ENCODE measurements at regions not wholly inside any gene's neighbourhood (a gene's known extent, or its start where the extent isn't known, plus 50 kb on each side); places are given as distances from the start of the nearest gene placed in this dataset.

GRCh38 chr4:108352664-108353308 is 184.1 kb upstream of the LEF1 start:
- TF ChIP-seq, protein P1, sequence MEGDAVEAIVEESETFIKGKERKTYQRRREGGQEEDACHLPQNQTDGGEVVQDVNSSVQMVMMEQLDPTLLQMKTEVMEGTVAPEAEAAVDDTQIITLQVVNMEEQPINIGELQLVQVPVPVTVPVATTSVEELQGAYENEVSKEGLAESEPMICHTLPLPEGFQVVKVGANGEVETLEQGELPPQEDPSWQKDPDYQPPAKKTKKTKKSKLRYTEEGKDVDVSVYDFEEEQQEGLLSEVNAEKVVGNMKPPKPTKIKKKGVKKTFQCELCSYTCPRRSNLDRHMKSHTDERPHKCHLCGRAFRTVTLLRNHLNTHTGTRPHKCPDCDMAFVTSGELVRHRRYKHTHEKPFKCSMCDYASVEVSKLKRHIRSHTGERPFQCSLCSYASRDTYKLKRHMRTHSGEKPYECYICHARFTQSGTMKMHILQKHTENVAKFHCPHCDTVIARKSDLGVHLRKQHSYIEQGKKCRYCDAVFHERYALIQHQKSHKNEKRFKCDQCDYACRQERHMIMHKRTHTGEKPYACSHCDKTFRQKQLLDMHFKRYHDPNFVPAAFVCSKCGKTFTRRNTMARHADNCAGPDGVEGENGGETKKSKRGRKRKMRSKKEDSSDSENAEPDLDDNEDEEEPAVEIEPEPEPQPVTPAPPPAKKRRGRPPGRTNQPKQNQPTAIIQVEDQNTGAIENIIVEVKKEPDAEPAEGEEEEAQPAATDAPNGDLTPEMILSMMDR (IDR thresholded peaks at IDR 0.05; ENCODE audit: low read depth, low read length): no peak
- DNase-seq (ENCODE audit: low read depth in 2 of 2): no peak

DNA sequence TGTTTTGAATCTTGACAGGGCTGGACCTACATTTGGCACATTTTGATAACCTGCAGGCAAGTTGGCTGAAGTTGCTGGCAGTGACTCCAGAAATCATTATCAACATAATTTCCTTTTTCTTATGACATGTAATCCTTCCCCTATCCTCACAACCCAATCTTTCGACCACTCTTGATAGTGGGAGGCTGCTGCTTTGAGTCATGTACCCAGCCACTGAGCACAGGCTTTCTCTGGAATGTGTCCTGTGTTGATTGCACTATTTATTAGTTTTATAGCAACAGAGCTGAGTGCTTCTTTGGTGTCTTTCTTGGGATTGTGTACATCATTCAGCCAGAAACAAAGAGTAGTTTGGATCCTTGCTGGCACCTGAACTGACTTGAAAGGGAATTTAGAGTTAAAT is 183.1 kb upstream of the LEF1 start:
- DNase-seq (ENCODE audit: low read depth in 2 of 2): no peak
- TF ChIP-seq, protein P1 (IDR thresholded peaks at IDR 0.05; ENCODE audit: low read depth, low read length): no peak
- H3K4me3 ChIP-seq (replicated peaks in 1 of 2; ENCODE audit: low read depth in 2 of 2, low read length in 2 of 2): no peak overlapping the region

More at GRCh38 chr4:108352664-108353308, 184.1 kb upstream of the LEF1 start:
- H3K4me3 ChIP-seq (replicated peaks in 1 of 2; ENCODE audit: low read depth in 2 of 2, low read length in 2 of 2): no peak overlapping the region

DNA sequence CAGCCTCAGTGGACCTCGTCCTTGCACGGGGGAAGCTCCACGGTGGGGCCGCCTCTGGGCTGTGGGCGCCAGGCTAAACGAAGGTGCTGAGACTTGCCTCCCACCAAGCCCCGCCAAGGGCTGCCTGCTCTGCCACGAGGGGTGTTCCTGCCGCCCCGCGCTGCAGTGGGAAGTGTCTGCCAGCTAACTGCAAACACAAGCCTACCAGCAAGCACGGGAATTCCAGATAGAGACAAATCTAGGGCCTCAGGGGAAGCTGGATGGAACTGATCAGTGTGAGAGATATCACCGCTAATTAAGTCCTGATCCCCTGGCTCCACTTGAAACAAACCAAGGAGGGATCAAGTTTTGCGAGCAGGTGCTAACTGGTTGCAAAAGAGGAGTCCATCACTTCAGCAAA is 181.6 kb upstream of the LEF1 start:
- DNase-seq (ENCODE audit: low read depth in 2 of 2): no peak
- TF ChIP-seq, protein P1 (IDR thresholded peaks at IDR 0.05; ENCODE audit: low read depth, low read length): no peak
- no peak overlapping the region for H3K4me3 ChIP-seq (replicated peaks in 1 of 2; ENCODE audit: low read depth in 2 of 2, low read length in 2 of 2)

GRCh38 chr4:108346818-108347210 is 178.1 kb upstream of the LEF1 start:
- no peak overlapping the region for H3K4me3 ChIP-seq (replicated peaks in 1 of 2; ENCODE audit: low read depth in 2 of 2, low read length in 2 of 2)
- no peak for DNase-seq (ENCODE audit: low read depth in 2 of 2)
- TF ChIP-seq, protein P1 (IDR thresholded peaks at IDR 0.05; ENCODE audit: low read depth, low read length): no peak

- DNase-seq (ENCODE audit: low read depth in 2 of 2): peak in 1 of 2 donors; percentile 15
- TF ChIP-seq, protein P1 (IDR thresholded peaks at IDR 0.05; ENCODE audit: low read depth, low read length): no peak
Observed at GRCh38 chr4:108345862-108346817, 177.4 kb upstream of the LEF1 start.

DNA sequence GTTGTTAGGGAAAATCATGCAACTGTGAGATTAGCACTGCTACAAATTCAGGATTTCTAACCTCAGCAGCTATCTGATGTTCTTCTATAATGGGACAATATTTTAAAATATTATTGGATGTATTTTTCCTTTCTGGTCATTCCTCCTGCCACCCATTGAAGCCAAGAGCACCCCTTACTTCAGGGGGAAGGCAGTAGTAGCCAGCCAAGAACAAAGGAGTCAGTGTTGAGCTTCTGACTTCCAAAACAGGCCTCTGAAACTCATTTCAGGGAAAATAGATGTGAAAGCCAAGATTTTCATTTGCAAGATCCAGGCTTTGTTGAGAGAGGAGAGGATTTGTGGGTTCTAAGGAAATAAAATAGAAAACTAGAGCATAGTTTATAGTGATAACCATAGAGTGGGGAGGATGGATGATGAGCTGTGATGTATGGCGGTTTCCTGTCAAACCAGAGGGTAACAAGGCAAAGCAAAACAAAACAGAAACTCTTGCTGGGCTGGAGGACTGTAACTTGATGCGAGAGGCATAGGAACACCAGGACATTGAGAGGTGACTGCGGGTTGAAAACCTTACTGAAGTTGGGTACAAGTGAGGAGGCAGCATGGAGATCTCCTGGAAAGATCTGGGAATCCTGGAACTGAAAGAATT is 173.7 kb upstream of the LEF1 start:
- TF ChIP-seq, protein P1 (IDR thresholded peaks at IDR 0.05; ENCODE audit: low read depth, low read length): no peak
- DNase-seq (ENCODE audit: low read depth in 2 of 2): no peak
- H3K4me3 ChIP-seq (replicated peaks in 1 of 2; ENCODE audit: low read depth in 2 of 2, low read length in 2 of 2): no peak overlapping the region

More at GRCh38 chr4:108345862-108346817, 177.4 kb upstream of the LEF1 start:
- H3K4me3 ChIP-seq (replicated peaks in 1 of 2; ENCODE audit: low read depth in 2 of 2, low read length in 2 of 2): no peak overlapping the region

All from cardiac fibroblast (primary cell).